HG03439 (cell line): ENCODE measurements at regions not wholly inside any gene's neighbourhood (a gene's known extent, or its start where the extent isn't known, plus 50 kb on each side); places are given as distances from the start of the nearest gene placed in this dataset.

Experiments used
- ATAC-seq: cut with Tn5 transposase; IDR thresholded peaks from one replicate; pipeline ENCODE4 v1.9.1; 2021; ENCODE audit warnings: mild to moderate bottlenecking, moderate library complexity; ENCODE audit not compliant: unreplicated experiment

GRCh38 chr12:92556141-92556540, 146.6 kb upstream of the PLEKHG7 start:
- no peak for ATAC-seq

- ATAC-seq, result no peak
Observed at GRCh38 chr12:92554158-92555073, 148.4 kb upstream of the PLEKHG7 start.

- no peak for ATAC-seq
Observed at GRCh38 chr12:92553389-92553788, 149.4 kb upstream of the PLEKHG7 start.

GRCh38 chr12:92552412-92553108, 150.2 kb upstream of the PLEKHG7 start:
- no peak for ATAC-seq

GRCh38 chr12:92551853-92552397, 150.9 kb upstream of the PLEKHG7 start:
- peak; percentile 58 for ATAC-seq

- no peak for ATAC-seq
Observed at GRCh38 chr12:92551210-92551609, 151.6 kb upstream of the PLEKHG7 start.

- no peak for ATAC-seq
Observed at GRCh38 chr12:92550661-92551060, 152.1 kb upstream of the PLEKHG7 start.

- ATAC-seq, result no peak
Observed at GRCh38 chr12:92550254-92550653, 152.5 kb upstream of the PLEKHG7 start.

GRCh38 chr12:92549516-92549915, 153.3 kb upstream of the PLEKHG7 start:
- ATAC-seq, result no peak

- no peak for ATAC-seq
Observed at GRCh38 chr12:92547906-92548305, 154.9 kb upstream of the PLEKHG7 start.

GRCh38 chr12:92547420-92547819, 155.4 kb upstream of the PLEKHG7 start:
- no peak for ATAC-seq

- no peak for ATAC-seq
Observed at GRCh38 chr12:92546635-92547348, 156.0 kb upstream of the PLEKHG7 start.

- ATAC-seq, result no peak
Observed at GRCh38 chr12:92546259-92546634, 156.5 kb upstream of the PLEKHG7 start.

GRCh38 chr12:92544322-92544721, 158.5 kb upstream of the PLEKHG7 start:
- no peak for ATAC-seq

GRCh38 chr12:92543840-92544239, 158.9 kb upstream of the PLEKHG7 start:
- no peak for ATAC-seq

- ATAC-seq, result no peak
Observed at GRCh38 chr12:92543359-92543758, 159.4 kb upstream of the PLEKHG7 start.

- no peak for ATAC-seq
Observed at GRCh38 chr12:92541731-92542130, 161.1 kb upstream of the PLEKHG7 start.

GRCh38 chr12:92540782-92541423, 161.9 kb upstream of the PLEKHG7 start:
- no peak for ATAC-seq

GRCh38 chr12:92539976-92540781, 162.6 kb upstream of the PLEKHG7 start:
- no peak for ATAC-seq
